NCI-H2196 (cell line): ENCODE measurements at regions not wholly inside any gene's neighbourhood (a gene's known extent, or its start where the extent isn't known, plus 50 kb on each side); places are given as distances from the start of the nearest gene placed in this dataset.
"Not testable (repeated sequence)": the region's sequence is repeated elsewhere in the genome, so short reads cannot be mapped to it uniquely, and the experiment has no call there.

ENCODE experiments used
- DNase-seq: peaks from one replicate; lab custom pipeline; 2025; ENCODE audit not compliant: unreplicated experiment; lab: John Stamatoyannopoulos, UW

- DNase-seq = no peak
Measured at GRCh38 chr7:356087-356486, 66.1 kb downstream of the FOXL3 start.

GRCh38 chr7:356691-357462, 66.9 kb downstream of the FOXL3 start:
- no peak for DNase-seq

GRCh38 chr7:357531-358209, 67.7 kb downstream of the FOXL3 start:
- no peak for DNase-seq

GRCh38 chr7:358352-358751, 68.4 kb downstream of the FOXL3 start:
- DNase-seq = no peak

GRCh38 chr7:359226-359765, 69.3 kb downstream of the FOXL3 start:
- no peak for DNase-seq

GRCh38 chr7:359766-360361, 69.9 kb downstream of the FOXL3 start:
- no peak for DNase-seq

- DNase-seq = no peak
Measured at GRCh38 chr7:360454-361100, 70.6 kb downstream of the FOXL3 start.

GRCh38 chr7:361182-361581, 71.2 kb downstream of the FOXL3 start:
- not testable (repeated sequence) for DNase-seq

- DNase-seq = no peak
Measured at GRCh38 chr7:361680-362401, 71.9 kb downstream of the FOXL3 start.

GRCh38 chr7:362402-363096, 72.6 kb downstream of the FOXL3 start:
- DNase-seq = no peak

- DNase-seq = no peak
Measured at GRCh38 chr7:363626-364025, 73.7 kb downstream of the FOXL3 start.

- no peak for DNase-seq
Measured at GRCh38 chr7:364536-364935, 74.6 kb downstream of the FOXL3 start.

GRCh38 chr7:365593-365992, 75.6 kb downstream of the FOXL3 start:
- DNase-seq = no peak

GRCh38 chr7:366161-366803, 76.3 kb downstream of the FOXL3 start:
- DNase-seq = no peak

- no peak for DNase-seq
Measured at GRCh38 chr7:367351-367901, 77.5 kb downstream of the FOXL3 start.

- DNase-seq = no peak
Measured at GRCh38 chr7:368651-369475, 78.9 kb downstream of the FOXL3 start.

GRCh38 chr7:369476-370258, 79.7 kb downstream of the FOXL3 start:
- no peak for DNase-seq

GRCh38 chr7:370259-370625, 80.3 kb downstream of the FOXL3 start:
- no peak for DNase-seq
